Astrocyte of the spinal cord (primary cell): ENCODE measurements at regions not wholly inside any gene's neighbourhood (a gene's known extent, or its start where the extent isn't known, plus 50 kb on each side); places are given as distances from the start of the nearest gene placed in this dataset.
A peak's percentile ranks its signal among the peaks of the same experiment; 100 is the strongest.

Experiments used
- DNase-seq: peaks from one replicate; pipeline ENCODE4 v3.0.0; 2011; ENCODE audit warnings: low read depth, low spot score
- H3K4me3 ChIP-seq: 2 replicates; pipeline ENCODE4 v1.5.1; 2011; ENCODE audit warnings: low read depth, mild to moderate bottlenecking, low read length, moderate library complexity
- in situ Hi-C: cut with HindIII; loops from 2 replicates; pipeline ENCODE4 v1.10.0; 2017; ENCODE audit warnings: low sequenced_read_pairs
- TF ChIP-seq, protein P1 (sequence below): IDR thresholded peaks from 2 replicates; pipeline ENCODE4 v1.5.1; 2012; ENCODE audit warnings: low read depth, mild to moderate bottlenecking, low read length, inconsistent platforms

- in situ Hi-C loops: no loop called here
- TF ChIP-seq, protein P1, sequence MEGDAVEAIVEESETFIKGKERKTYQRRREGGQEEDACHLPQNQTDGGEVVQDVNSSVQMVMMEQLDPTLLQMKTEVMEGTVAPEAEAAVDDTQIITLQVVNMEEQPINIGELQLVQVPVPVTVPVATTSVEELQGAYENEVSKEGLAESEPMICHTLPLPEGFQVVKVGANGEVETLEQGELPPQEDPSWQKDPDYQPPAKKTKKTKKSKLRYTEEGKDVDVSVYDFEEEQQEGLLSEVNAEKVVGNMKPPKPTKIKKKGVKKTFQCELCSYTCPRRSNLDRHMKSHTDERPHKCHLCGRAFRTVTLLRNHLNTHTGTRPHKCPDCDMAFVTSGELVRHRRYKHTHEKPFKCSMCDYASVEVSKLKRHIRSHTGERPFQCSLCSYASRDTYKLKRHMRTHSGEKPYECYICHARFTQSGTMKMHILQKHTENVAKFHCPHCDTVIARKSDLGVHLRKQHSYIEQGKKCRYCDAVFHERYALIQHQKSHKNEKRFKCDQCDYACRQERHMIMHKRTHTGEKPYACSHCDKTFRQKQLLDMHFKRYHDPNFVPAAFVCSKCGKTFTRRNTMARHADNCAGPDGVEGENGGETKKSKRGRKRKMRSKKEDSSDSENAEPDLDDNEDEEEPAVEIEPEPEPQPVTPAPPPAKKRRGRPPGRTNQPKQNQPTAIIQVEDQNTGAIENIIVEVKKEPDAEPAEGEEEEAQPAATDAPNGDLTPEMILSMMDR: no peak
- H3K4me3 ChIP-seq: no peak overlapping the region
- no peak for DNase-seq
Observed at GRCh38 chr1:67955591-67955990, 94.8 kb downstream of the DIRAS3 start.

GRCh38 chr1:67953301-67953700 is 97.1 kb downstream of the DIRAS3 start:
- no peak overlapping the region for H3K4me3 ChIP-seq
- no peak for DNase-seq
- in situ Hi-C loops: no loop called here
- TF ChIP-seq, protein P1: no peak

- peak; percentile 79 for DNase-seq
- in situ Hi-C loops: no loop called here
- TF ChIP-seq, protein P1: no peak
- no peak overlapping the region for H3K4me3 ChIP-seq
Observed at GRCh38 chr1:67952071-67952470, 98.4 kb downstream of the DIRAS3 start.

- DNase-seq: no peak
- in situ Hi-C loops: no loop called here
- H3K4me3 ChIP-seq: no peak overlapping the region
- TF ChIP-seq, protein P1: no peak
Observed at GRCh38 chr1:67951014-67951413, 99.4 kb downstream of the DIRAS3 start.

DNA sequence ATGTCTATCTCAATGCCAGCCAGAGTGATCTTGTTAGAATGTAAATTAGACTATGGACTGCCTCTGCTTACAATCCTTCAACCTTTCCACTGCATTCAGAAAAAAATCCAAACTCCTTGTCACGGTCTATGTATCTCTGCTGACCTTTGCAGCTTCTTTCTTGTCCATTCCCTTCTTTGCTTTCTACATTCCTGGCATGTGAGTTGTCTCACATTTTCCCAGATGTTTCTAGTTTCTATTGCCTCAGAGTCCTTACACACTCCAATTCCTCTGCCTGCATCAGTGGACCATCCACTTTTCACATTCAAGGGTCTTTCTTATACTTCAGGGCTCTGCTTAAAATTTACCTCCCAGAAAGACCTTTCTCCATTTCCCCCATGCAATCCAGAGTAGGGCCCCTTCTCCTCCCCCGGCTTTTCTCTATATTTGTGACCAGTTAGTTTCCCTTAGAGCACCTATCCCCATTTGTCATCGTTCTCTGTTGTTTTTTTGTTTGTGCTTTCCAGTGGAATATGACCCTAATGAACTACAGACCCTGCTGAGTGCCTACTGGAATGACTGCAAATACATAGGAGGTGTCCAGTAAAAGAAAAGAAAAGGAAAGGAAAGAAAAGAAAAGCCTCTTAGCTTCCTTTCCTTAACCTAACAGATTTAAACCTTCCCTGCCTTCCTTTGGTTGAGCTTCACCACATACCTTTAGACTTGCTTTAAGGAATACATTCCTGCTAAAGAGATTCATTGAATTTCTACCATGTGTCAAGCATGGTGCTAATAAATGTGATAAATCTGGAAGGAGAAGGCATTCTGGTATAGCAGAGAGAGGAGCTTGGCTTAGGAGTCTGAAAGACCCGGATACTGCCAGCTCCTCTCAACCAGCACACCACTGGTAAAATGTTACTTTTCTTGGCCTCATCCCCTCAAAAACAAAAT is 102.0 kb downstream of the DIRAS3 start:
- TF ChIP-seq, protein P1: no peak
- DNase-seq: peak; percentile 48
- in situ Hi-C loops: no loop called here
- H3K4me3 ChIP-seq: no peak overlapping the region

- TF ChIP-seq, protein P1: no peak
- DNase-seq: no peak
- in situ Hi-C loops: no loop called here
- no peak overlapping the region for H3K4me3 ChIP-seq
Observed at GRCh38 chr1:67947114-67947513, 103.3 kb downstream of the DIRAS3 start.
